HepG2 (cell line): ENCODE measurements at regions not wholly inside any gene's neighbourhood (a gene's known extent, or its start where the extent isn't known, plus 50 kb on each side); places are given as distances from the start of the nearest gene placed in this dataset.

Source experiments
- ATAC-seq: fragments of 200-7000 bp; cut with Tn5 transposase; 3 replicates; pipeline ENCODE4 v1.9.1; 2020; ENCODE audit warnings: mild to moderate bottlenecking, moderate library complexity
- BruUV-seq: library from RNA; stranded (reverse); fragments of 400-500 nt; replicated peaks from 2 replicates; lab custom pipeline; 2021; lab: Mats Ljungman, UMichigan
- CTCF ChIA-PET: fragments of 300-600 bp; formaldehyde crosslinking; extraction: SDS; loops from one replicate; lab custom pipeline; 2021; ENCODE audit warnings: low total read pairs, inconsistent platforms, low intra/inter-chr PET ratio; lab: Yijun Ruan, JAX
- POLR2A ChIA-PET: fragments of 350-600 bp; sonication (Branson Sonifier 250); formaldehyde crosslinking; loops from one replicate; lab custom pipeline; 2020; ENCODE audit warnings: antibody characterized with exemption, inconsistent platforms; lab: Yijun Ruan, JAX
- DNase-seq: peaks from one replicate; pipeline ENCODE4 v3.0.0-alpha.2; 2015; ENCODE audit warnings: low spot score
- FAIRE-seq: peaks from 3 replicates; lab custom pipeline; 2011; peaks lifted over from hg19 to GRCh38; lab: Jason Lieb, UNC
- H2AFZ ChIP-seq: one replicate; pipeline ENCODE4 v1.6.1; 2011; ENCODE audit warnings: low read length, inconsistent platforms
- H3K27ac ChIP-seq: fragments of 300-600 bp; 3 replicates; pipeline ENCODE4 v1.8.0; 2011; ENCODE audit warnings: mixed run types, mild to moderate bottlenecking, mixed read lengths, low read length, inconsistent platforms; ENCODE audit not compliant: insufficient read depth; ENCODE audit errors: extremely low read length
- H3K27me3 ChIP-seq, 2 experiments: fragments of 200-600 bp in 1 of 2; 2 replicates in 1 of 2; 3 replicates in 1 of 2; pipeline versions ENCODE4 v1.6.0 to v1.8.0; 2011; ENCODE audit warnings: low read length in 2 of 2, mild to moderate bottlenecking in 2 of 2, moderate library complexity in 2 of 2, inconsistent platforms in 1 of 2; ENCODE audit not compliant: insufficient read depth in 2 of 2, control insufficient read depth in 1 of 2
- H3K36me3 ChIP-seq, 2 experiments: fragments of 200-600 bp in 1 of 2; replicated peaks in 1 of 2; 2 replicates in 1 of 2; 3 replicates in 1 of 2; pipeline versions ENCODE4 v1.5.1 to v1.8.0; 2011; ENCODE audit warnings: low read length in 2 of 2, inconsistent platforms in 1 of 2; ENCODE audit not compliant: insufficient read depth in 2 of 2, control insufficient read depth in 1 of 2
- H3K4me1 ChIP-seq: 2 replicates; pipeline ENCODE4 v1.5.1; 2012; ENCODE audit warnings: low read length, inconsistent platforms; ENCODE audit not compliant: insufficient read depth
- H3K4me2 ChIP-seq: 2 replicates; pipeline ENCODE4 v1.6.0; 2011; ENCODE audit warnings: low read depth, low read length, inconsistent platforms
- H3K4me3 ChIP-seq, 3 experiments: fragments of 200-600 bp in 1 of 3; sonication (generic), shearing (Covaris generic) in 1 of 3; replicated peaks in 1 of 3; 2 replicates each; pipeline ENCODE4 v1.5.1; 2011 to 2016; ENCODE audit warnings: low read length in 3 of 3, inconsistent platforms in 2 of 3, low read depth in 2 of 3, mild to moderate bottlenecking in 2 of 3, control low read depth in 1 of 3, mixed read lengths in 1 of 3; ENCODE audit not compliant: insufficient read depth in 1 of 3
- H3K79me2 ChIP-seq: one replicate; pipeline ENCODE4 v1.6.1; 2011; ENCODE audit warnings: low read length, inconsistent platforms; ENCODE audit not compliant: insufficient read depth
- H3K9ac ChIP-seq: 2 replicates; pipeline ENCODE4 v1.6.0; 2011; ENCODE audit warnings: mild to moderate bottlenecking, low read depth, low read length, inconsistent platforms; ENCODE audit not compliant: insufficient read depth
- H3K9me3 ChIP-seq: 2 replicates; pipeline ENCODE4 v1.5.1; 2012; ENCODE audit warnings: mild to moderate bottlenecking, low read length
- H4K20me1 ChIP-seq: 2 replicates; pipeline ENCODE4 v1.6.0; 2011; ENCODE audit warnings: inconsistent platforms, mild to moderate bottlenecking, low read length, moderate library complexity; ENCODE audit not compliant: insufficient read depth
- GPBP1L1 ChIP-seq: sonication (generic); formaldehyde crosslinking; IDR thresholded peaks from 2 replicates; pipeline ENCODE4 v1.5.0; 2020; ENCODE audit warnings: mild to moderate bottlenecking, missing genetic modification reagents
- NFE2 ChIP-seq: sonication (generic); formaldehyde crosslinking; IDR thresholded peaks from 2 replicates; pipeline ENCODE4 v1.4.0; 2020; ENCODE audit warnings: missing genetic modification reagents
- NR2F6 ChIP-seq, 2 experiments: IDR thresholded peaks; 2 replicates each; pipeline ENCODE4 v1.6.1; 2016; ENCODE audit warnings: antibody characterized with exemption in 1 of 2, mild to moderate bottlenecking in 1 of 2
- PAXIP1 ChIP-seq: sonication (generic); formaldehyde crosslinking; conservative IDR thresholded peaks from 2 replicates; pipeline ENCODE4 v1.4.0; 2020; ENCODE audit warnings: mild to moderate bottlenecking, missing genetic modification reagents, moderate library complexity
- RARA ChIP-seq: IDR thresholded peaks from 2 replicates; pipeline ENCODE4 v1.6.1; 2016; ENCODE audit warnings: missing genetic modification reagents, missing compliant biosample characterization
- RARG ChIP-seq: sonication (generic); formaldehyde crosslinking; IDR thresholded peaks from 2 replicates; pipeline ENCODE4 v1.4.0; 2020; ENCODE audit warnings: low read depth, mild to moderate bottlenecking, missing genetic modification reagents
- SALL1 ChIP-seq: sonication (generic); formaldehyde crosslinking; IDR thresholded peaks from 2 replicates; pipeline ENCODE4 v1.8.0; 2022; ENCODE audit warnings: mild to moderate bottlenecking, missing genetic modification reagents
- TBX2 ChIP-seq: sonication (generic); formaldehyde crosslinking; IDR thresholded peaks from 2 replicates; pipeline ENCODE4 v1.5.0; 2020; ENCODE audit warnings: missing genetic modification reagents, mild to moderate bottlenecking, borderline replicate concordance
- ZNF142 ChIP-seq: sonication (generic); formaldehyde crosslinking; IDR thresholded peaks from 2 replicates; pipeline ENCODE4 v1.4.0; 2020; ENCODE audit warnings: missing genetic modification reagents
- ZNF337 ChIP-seq: sonication (generic); formaldehyde crosslinking; IDR thresholded peaks from 2 replicates; pipeline ENCODE4 v1.5.1; 2020; ENCODE audit warnings: missing genetic modification reagents, low read depth, mild to moderate bottlenecking, borderline replicate concordance
- ZNF720 ChIP-seq: sonication (generic); formaldehyde crosslinking; IDR thresholded peaks from 2 replicates; pipeline ENCODE4 v1.4.0; 2020; ENCODE audit warnings: missing genetic modification reagents
- WGBS: methylation state at CpG from one replicate; pipeline ENCODE4 v1.1.6; 2017; ENCODE audit warnings: low lambda C conversion rate; 5-methylcytosine and 5-hydroxymethylcytosine counted together
- in situ Hi-C: cut with HindIII; loops from 2 replicates; pipeline ENCODE4 v1.10.0; 2017; ENCODE audit warnings: low pct_unique_long_range_greater_than_20kb; ENCODE audit not compliant: extremely low pct_ligation_motif_present
- intact Hi-C: fragments of 100-400 bp; cut with micrococcal nuclease; formaldehyde crosslinking; loops from one replicate; pipeline ENCODE4 v1.10.0; 2022; ENCODE audit not compliant: unreplicated experiment

- TF ChIP-seq PAXIP1 (CRISPR knock-in tag) (no peak), ZNF337 (CRISPR knock-in tag) (no peak), NR2F6 (IDR thresholded peaks at IDR 0.05) (0 out of 2 replicates have a peak, but pooled peaks have one; percentile 16), NR2F6 (CRISPR knock-in tag; IDR thresholded peaks at IDR 0.05) (no peak), NFE2 (no peak), SALL1 (0 out of 2 replicates have a peak, but pooled peaks have one; percentile 12), RARA (CRISPR knock-in tag) (no peak)
These were observed 59.6 kb upstream of the SHANK2 start (continued) for GRCh38 chr11:71311928-71312510.

- no peak overlapping the region; a peak in 1 of 6 replicates for H3K4me3 ChIP-seq
- no peak overlapping the region for H3K27ac ChIP-seq
- peaks cover 40% of the 10 kb centered on the region for H3K4me1 ChIP-seq
- no peak overlapping the region for H2AFZ ChIP-seq
- in situ Hi-C loops (no loop called here), intact Hi-C loops (no loop called here)
- H3K27me3 ChIP-seq = peaks cover 1 to 14% of the 10 kb centered on the region in 2 experiments; a peak in 2 of 5 replicates
- ChIA-PET CTCF (no interaction called here), POLR2A (interaction anchor here (1.4 kb wide), 1 partner anchor 58 kb away, joined by 6 read pairs; no protein-coding TSS in a partner anchor)
- H4K20me1 ChIP-seq = no peaks in the 10 kb centered on the region
- no peak for DNase-seq
- peak; percentile 22; the same call in 1 of the 3 replicates for ATAC-seq
- peaks cover 11% of the 10 kb centered on the region for H3K9me3 ChIP-seq
- 39% methylated on average over 12 of the region's 13 CpGs for WGBS
- peak overlapping the region; percentile 62 for H3K4me2 ChIP-seq
- no peaks in the 10 kb centered on the region for H3K36me3 ChIP-seq
- no peaks in the 10 kb centered on the region for H3K79me2 ChIP-seq
- no peak overlapping the region for H3K9ac ChIP-seq
- BruUV-seq = no TSS peak
- FAIRE-seq = no peak
- TF ChIP-seq ZNF142 (CRISPR knock-in tag) (no peak), ZNF720 (CRISPR knock-in tag) (no peak), TBX2 (CRISPR knock-in tag) (no peak), RARG (CRISPR knock-in tag) (no peak), GPBP1L1 (CRISPR knock-in tag) (no peak)
These were observed 59.0 kb upstream of the SHANK2 start for GRCh38 chr11:71311176-71311925.
